HCT116 (cell line): ENCODE measurements at regions not wholly inside any gene's neighbourhood (a gene's known extent, or its start where the extent isn't known, plus 50 kb on each side); places are given as distances from the start of the nearest gene placed in this dataset.

ENCODE experiments used
- ATAC-seq: fragments of 200-7000 bp; cut with Tn5 transposase; 2 replicates; pipeline ENCODE4 v1.9.1; 2020; ENCODE audit warnings: mild to moderate bottlenecking, moderate library complexity
- BruUV-seq: library from RNA; stranded (reverse); fragments of 400-500 nt; replicated peaks from 2 replicates; lab custom pipeline; 2021; lab: Mats Ljungman, UMichigan
- CTCF ChIA-PET: fragments of 300-600 bp; sonication (Branson Sonifier 250); formaldehyde crosslinking; loops from one replicate; lab custom pipeline; 2021; ENCODE audit warnings: antibody characterized with exemption; lab: Charles Lee
- POLR2A ChIA-PET: fragments of 300-600, 350-600 bp; sonication (Branson Sonifier 250); formaldehyde crosslinking; loops from one replicate; lab custom pipeline; 2021; ENCODE audit warnings: antibody characterized with exemption; lab: Charles Lee
- RAD21 ChIA-PET, 2 experiments: fragments of 300-600 bp; sonication (Branson Sonifier 250); formaldehyde crosslinking; loops; one replicate each; lab custom pipeline; 2023; ENCODE audit warnings: low total read pairs in 2 of 2; ENCODE audit not compliant: uncharacterized antibody in 2 of 2, unreplicated experiment in 2 of 2, low non-redundant PET in 1 of 2; lab: Charles Lee
- DNase-seq: peaks from one replicate; pipeline ENCODE4 v3.0.0-alpha.2; 2010; ENCODE audit warnings: low read depth, low spot score
- H2AFZ ChIP-seq: fragments of 200-600 bp; shearing (Covaris generic), sonication (generic); 2 replicates; pipeline ENCODE4 v1.6.1; 2017; ENCODE audit warnings: low read depth, mixed run types, mixed read lengths, antibody characterized with exemption, low read length; ENCODE audit not compliant: poor library complexity, severe bottlenecking
- H3K27ac ChIP-seq: 2 replicates; pipeline ENCODE4 v1.5.1; 2012; ENCODE audit warnings: low read depth, low read length
- H3K27me3 ChIP-seq: fragments of 200-600 bp; sonication (generic); 2 replicates; pipeline ENCODE4 v1.6.1; 2016; ENCODE audit warnings: mixed run types, low read length, mixed read lengths; ENCODE audit not compliant: insufficient read depth
- H3K36me3 ChIP-seq, 2 experiments: fragments of 200-500 bp in 1 of 2; fragments of 200-600 bp in 1 of 2; sonication (Bioruptor generic) in 1 of 2; sonication (generic) in 1 of 2; 2 replicates each; pipeline versions ENCODE4 v1.5.1 to v1.6.1; 2014 to 2016; ENCODE audit warnings: low read length in 2 of 2, inconsistent platforms in 1 of 2, mixed read lengths in 1 of 2, mixed run types in 1 of 2; ENCODE audit not compliant: insufficient read depth in 2 of 2, control insufficient read depth in 1 of 2
- H3K4me1 ChIP-seq, 2 experiments: fragments of 200-600 bp in 1 of 2; sonication (generic) in 1 of 2; 2 replicates each; pipeline versions ENCODE4 v1.5.1 to v1.6.1; 2012 to 2017; ENCODE audit warnings: low read length in 2 of 2, inconsistent platforms in 1 of 2, mild to moderate bottlenecking in 1 of 2, mixed read lengths in 1 of 2, mixed run types in 1 of 2, moderate library complexity in 1 of 2; ENCODE audit not compliant: insufficient read depth in 2 of 2, control insufficient read depth in 1 of 2
- H3K4me2 ChIP-seq: fragments of 200-600 bp; sonication (generic); 2 replicates; pipeline ENCODE4 v1.6.1; 2017; ENCODE audit warnings: mixed run types, low read length, mixed read lengths
- H3K4me3 ChIP-seq, 2 experiments: fragments of 200-600 bp in 1 of 2; sonication (generic) in 1 of 2; replicated peaks in 1 of 2; 2 replicates each; pipeline ENCODE4 v1.5.1; 2011 to 2016; ENCODE audit warnings: low read length in 2 of 2, control low read depth in 1 of 2, low read depth in 1 of 2, mild to moderate bottlenecking in 1 of 2, mixed read lengths in 1 of 2, mixed run types in 1 of 2
- H3K79me2 ChIP-seq: fragments of 200-600 bp; sonication (generic); 2 replicates; pipeline ENCODE4 v1.6.1; 2017; ENCODE audit warnings: mild to moderate bottlenecking, mixed run types, low read length, moderate library complexity, mixed read lengths; ENCODE audit not compliant: insufficient read depth
- H3K9ac ChIP-seq: fragments of 200-600 bp; sonication (generic); 2 replicates; pipeline ENCODE4 v1.6.1; 2016; ENCODE audit warnings: low read length, mixed read lengths
- H3K9me2 ChIP-seq: fragments of 200-600 bp; sonication (generic), shearing (Covaris generic); 2 replicates; pipeline ENCODE4 v1.6.1; 2017; ENCODE audit warnings: mixed run types, mild to moderate bottlenecking, moderate library complexity; ENCODE audit not compliant: insufficient read depth
- H3K9me3 ChIP-seq, 2 experiments: fragments of 200-500 bp in 1 of 2; fragments of 200-600 bp in 1 of 2; sonication (Bioruptor generic) in 1 of 2; sonication (generic) in 1 of 2; 2 replicates each; pipeline ENCODE4 v1.6.1; 2014 to 2017; ENCODE audit warnings: low read length in 2 of 2, mixed read lengths in 2 of 2, inconsistent platforms in 1 of 2, low read depth in 1 of 2, mild to moderate bottlenecking in 1 of 2, mixed run types in 1 of 2, moderate library complexity in 1 of 2; ENCODE audit not compliant: control insufficient read depth in 1 of 2, insufficient read depth in 1 of 2
- H4K20me1 ChIP-seq: fragments of 200-600 bp; sonication (generic), shearing (Covaris generic); 2 replicates; pipeline ENCODE4 v1.6.1; 2017; ENCODE audit warnings: mixed run types, mild to moderate bottlenecking, moderate library complexity; ENCODE audit not compliant: insufficient read depth
- ELF1 ChIP-seq: IDR thresholded peaks from 2 replicates; pipeline ENCODE4 v1.6.1; 2012; ENCODE audit warnings: low read depth, borderline replicate concordance
- YY1 ChIP-seq: IDR thresholded peaks from 2 replicates; pipeline ENCODE4 v1.6.1; 2011; ENCODE audit warnings: low read length, low read depth, moderate library complexity, mild to moderate bottlenecking; ENCODE audit not compliant: insufficient replicate concordance; ENCODE audit errors: extremely low read depth
- ZNF274 ChIP-seq: fragments of 200-500 bp; sonication (Bioruptor generic); IDR thresholded peaks from 2 replicates; pipeline ENCODE4 v1.6.1; 2014; ENCODE audit warnings: mild to moderate bottlenecking, low read depth, low read length, inconsistent platforms
- intact Hi-C: fragments of 100-400 bp; cut with micrococcal nuclease; formaldehyde crosslinking; loops from 2 replicates; pipeline ENCODE4 v1.10.0; 2022
- TF ChIP-seq, protein P1 (sequence below): IDR thresholded peaks from 2 replicates; pipeline ENCODE4 v1.6.1; 2012
- TF ChIP-seq, protein P2 (sequence below): IDR thresholded peaks from 2 replicates; pipeline ENCODE4 v1.6.1; 2012
- TF ChIP-seq, protein P3 (sequence below): IDR thresholded peaks from 2 replicates; pipeline ENCODE4 v1.6.1; 2011; ENCODE audit warnings: mild to moderate bottlenecking, low read length, moderate library complexity; ENCODE audit not compliant: insufficient replicate concordance; ENCODE audit errors: extremely low read depth

DNA sequence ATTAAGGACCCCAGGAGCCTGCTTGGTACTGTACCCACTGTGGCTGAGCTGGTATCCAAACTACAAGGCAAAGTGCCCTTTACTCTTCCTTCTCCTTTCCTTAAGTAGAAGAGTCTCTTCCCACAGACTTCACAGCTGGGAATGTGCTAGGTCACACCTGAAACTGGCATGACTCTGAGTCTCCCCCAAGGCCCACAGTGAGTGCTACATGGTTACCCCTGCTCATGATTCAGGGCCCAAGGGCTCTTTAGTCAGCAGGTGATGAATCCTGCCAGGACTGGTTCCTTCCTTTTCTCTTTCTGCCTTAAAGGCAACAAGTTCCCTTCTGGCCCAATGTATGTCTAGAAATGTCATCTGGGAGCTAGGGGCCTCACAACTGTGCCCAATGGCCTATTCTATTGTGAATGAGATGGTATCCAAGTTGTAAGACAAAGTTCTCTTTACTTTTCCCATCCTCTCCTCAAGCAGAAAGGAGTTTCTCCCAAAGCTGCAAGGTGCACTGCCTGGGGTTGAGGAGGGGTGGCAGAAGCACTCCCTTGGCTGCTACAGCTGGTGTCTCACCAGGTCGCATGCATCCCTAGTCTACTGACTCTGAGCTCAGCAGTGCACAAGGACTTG lies 134.4 kb downstream of the TMEM38B start:
- ATAC-seq, result no peak
- Histone ChIP-seq H3K4me1 (no peaks in the 10 kb centered on the region; a peak in 1 of 4 replicates), H3K27ac (no peak overlapping the region), H2AFZ (no peak overlapping the region), H3K4me3 (no peak overlapping the region), H3K4me2 (no peak overlapping the region), H3K79me2 (no peaks in the 10 kb centered on the region), H3K9me3 (no peaks in the 10 kb centered on the region), H3K9ac (no peak overlapping the region)
- DNase-seq, result no peak
- TF ChIP-seq ZNF274 (no peak), YY1 (no peak), ELF1 (no peak)
- TF ChIP-seq, protein P1, sequence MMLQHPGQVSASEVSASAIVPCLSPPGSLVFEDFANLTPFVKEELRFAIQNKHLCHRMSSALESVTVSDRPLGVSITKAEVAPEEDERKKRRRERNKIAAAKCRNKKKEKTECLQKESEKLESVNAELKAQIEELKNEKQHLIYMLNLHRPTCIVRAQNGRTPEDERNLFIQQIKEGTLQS, result no peak
- TF ChIP-seq, protein P2, sequence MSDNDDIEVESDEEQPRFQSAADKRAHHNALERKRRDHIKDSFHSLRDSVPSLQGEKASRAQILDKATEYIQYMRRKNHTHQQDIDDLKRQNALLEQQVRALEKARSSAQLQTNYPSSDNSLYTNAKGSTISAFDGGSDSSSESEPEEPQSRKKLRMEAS, result no peak
- TF ChIP-seq, protein P3, sequence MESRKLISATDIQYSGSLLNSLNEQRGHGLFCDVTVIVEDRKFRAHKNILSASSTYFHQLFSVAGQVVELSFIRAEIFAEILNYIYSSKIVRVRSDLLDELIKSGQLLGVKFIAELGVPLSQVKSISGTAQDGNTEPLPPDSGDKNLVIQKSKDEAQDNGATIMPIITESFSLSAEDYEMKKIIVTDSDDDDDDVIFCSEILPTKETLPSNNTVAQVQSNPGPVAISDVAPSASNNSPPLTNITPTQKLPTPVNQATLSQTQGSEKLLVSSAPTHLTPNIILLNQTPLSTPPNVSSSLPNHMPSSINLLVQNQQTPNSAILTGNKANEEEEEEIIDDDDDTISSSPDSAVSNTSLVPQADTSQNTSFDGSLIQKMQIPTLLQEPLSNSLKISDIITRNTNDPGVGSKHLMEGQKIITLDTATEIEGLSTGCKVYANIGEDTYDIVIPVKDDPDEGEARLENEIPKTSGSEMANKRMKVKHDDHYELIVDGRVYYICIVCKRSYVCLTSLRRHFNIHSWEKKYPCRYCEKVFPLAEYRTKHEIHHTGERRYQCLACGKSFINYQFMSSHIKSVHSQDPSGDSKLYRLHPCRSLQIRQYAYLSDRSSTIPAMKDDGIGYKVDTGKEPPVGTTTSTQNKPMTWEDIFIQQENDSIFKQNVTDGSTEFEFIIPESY, result no peak
- TF ChIP-seq, all 23 proteins: peak for 0
- no TSS peak for BruUV-seq
- ChIA-PET CTCF (no interaction called here), POLR2A (no interaction called here), RAD21 (no interaction called here)
- no peaks in the 10 kb centered on the region for H4K20me1 ChIP-seq
- H3K27me3 ChIP-seq, result no peaks in the 10 kb centered on the region
- intact Hi-C loops, result no loop called here
- H3K9me2 ChIP-seq, result no peaks in the 10 kb centered on the region
- H3K36me3 ChIP-seq, result no peaks in the 10 kb centered on the region
